Erythroblast (primary cell): ENCODE measurements at regions not wholly inside any gene's neighbourhood (a gene's known extent, or its start where the extent isn't known, plus 50 kb on each side); places are given as distances from the start of the nearest gene placed in this dataset.

ENCODE experiments used
- GATA1 ChIP-seq: IDR thresholded peaks from 2 replicates; pipeline ENCODE4 v1.6.1; 2011; ENCODE audit warnings: low read depth, mild to moderate bottlenecking, control low read depth, low read length, moderate library complexity
- POLR2A ChIP-seq: IDR thresholded peaks from 2 replicates; pipeline ENCODE4 v1.6.1; 2011; ENCODE audit warnings: mild to moderate bottlenecking, low read length

DNA sequence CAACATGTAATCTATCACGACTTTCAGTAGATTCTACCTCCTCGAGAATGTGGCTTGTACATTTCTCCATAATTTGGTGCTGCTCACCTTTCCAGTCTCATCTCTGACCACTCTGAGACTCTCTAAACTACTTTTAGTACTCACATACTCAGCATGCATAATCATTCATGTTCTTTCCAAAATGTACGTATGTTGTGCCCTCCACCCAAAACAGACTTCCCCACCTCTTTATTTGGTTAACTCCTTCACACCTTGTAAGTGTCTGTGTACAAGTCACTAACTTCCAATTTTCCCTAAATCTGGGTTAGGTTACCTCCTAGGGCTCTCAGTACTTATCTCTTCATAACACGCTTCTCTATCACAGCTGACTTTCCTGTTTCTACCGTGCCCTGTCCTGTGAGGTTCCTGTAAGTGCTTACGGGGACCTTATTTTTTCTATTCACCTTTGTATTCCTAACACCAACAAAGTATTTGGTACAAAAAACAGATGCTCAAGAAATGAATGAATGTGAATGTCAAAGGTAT lies 186.2 kb upstream of the MKLN1 start:
- no peak for TF ChIP-seq POLR2A
- no peak for TF ChIP-seq GATA1
